Tibial nerve (tissue), 4 donors: ENCODE measurements at regions not wholly inside any gene's neighbourhood (a gene's known extent, or its start where the extent isn't known, plus 50 kb on each side); places are given as distances from the start of the nearest gene placed in this dataset.
"Not testable (repeated sequence)": the region's sequence is repeated elsewhere in the genome, so short reads cannot be mapped to it uniquely, and the experiment has no call there.

Experiments
- DNase-seq, 2 donors: peaks; one replicate each; pipeline ENCODE4 v3.0.0-alpha.2; 2019; ENCODE audit warnings: low spot score in 2 of 2
- H3K27ac ChIP-seq, 4 donors: fragments of 200-600 bp; sonication (generic) in 3 of 4; one replicate each; pipeline ENCODE4 v1.5.1; 2017 to 2019; ENCODE audit warnings: mild to moderate bottlenecking in 1 of 4
- H3K27me3 ChIP-seq, 2 donors: fragments of 200-600 bp; sonication (generic) in 1 of 2; one replicate each; pipeline versions ENCODE4 v1.5.1 to v1.6.0; 2017 to 2019
- H3K36me3 ChIP-seq, 3 donors: fragments of 200-600 bp; sonication (generic); one replicate each; pipeline ENCODE4 v1.5.1; 2018 to 2019
- H3K4me1 ChIP-seq, 4 donors: fragments of 200-600 bp; sonication (generic) in 3 of 4; one replicate each; pipeline ENCODE4 v1.5.1; 2017 to 2019
- H3K4me3 ChIP-seq, 4 donors: fragments of 200-600 bp; sonication (generic) in 3 of 4; one replicate each; pipeline ENCODE4 v1.5.1; 2017 to 2019; ENCODE audit warnings: mild to moderate bottlenecking in 1 of 4, moderate library complexity in 1 of 4
- H3K9me3 ChIP-seq, 4 donors: fragments of 200-600 bp; sonication (generic) in 3 of 4; one replicate each; pipeline ENCODE4 v1.5.1; 2017 to 2019
- CTCF ChIP-seq, 5 experiments: fragments of 200-600 bp in 3 of 5; fragments of 450-650 bp in 2 of 5; sonication (generic) in 3 of 5; IDR thresholded peaks; one replicate each; pipeline ENCODE4 v1.5.1; 2016 to 2019; ENCODE audit warnings: antibody characterized with exemption in 5 of 5, mild to moderate bottlenecking in 3 of 5, moderate library complexity in 2 of 5
- EP300 ChIP-seq, 2 donors: sonication (generic); formaldehyde crosslinking; IDR thresholded peaks; one replicate each; pipeline ENCODE4 v1.6.1; 2017; ENCODE audit warnings: antibody characterized with exemption in 2 of 2, mild to moderate bottlenecking in 1 of 2
- POLR2A ChIP-seq, 2 donors: fragments of 450-650 bp; IDR thresholded peaks; one replicate each; pipeline ENCODE4 v1.6.1; 2017; ENCODE audit warnings: antibody characterized with exemption in 2 of 2, mild to moderate bottlenecking in 2 of 2, moderate library complexity in 2 of 2
- WGBS, 2 donors: methylation state at CpG; one replicate each; pipeline ENCODE4 v1.1.5; 2018; 5-methylcytosine and 5-hydroxymethylcytosine counted together

DNA sequence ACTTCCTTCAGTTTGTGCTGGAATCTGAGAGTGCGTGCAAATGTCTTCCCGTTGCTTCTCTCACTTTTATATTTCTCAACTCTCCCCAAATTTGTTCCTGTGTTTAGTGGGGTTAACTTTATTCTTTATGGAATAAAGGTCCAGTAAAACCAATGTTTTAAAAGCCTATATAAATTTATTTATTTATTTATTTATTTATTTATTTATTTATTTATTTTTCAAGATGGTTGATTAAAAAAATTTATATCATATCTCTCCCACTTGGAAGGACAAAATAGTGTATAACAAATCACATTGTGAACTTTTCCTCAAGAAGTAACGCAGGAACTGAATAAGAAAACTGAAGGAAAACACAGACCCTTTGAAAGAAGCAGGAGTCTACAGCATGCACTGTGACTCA is 95.3 kb upstream of the ITM2A start:
- TF ChIP-seq CTCF (IDR thresholded peaks at IDR 0.05) (no peak), POLR2A (IDR thresholded peaks at IDR 0.05) (no peak), EP300 (IDR thresholded peaks at IDR 0.05) (no peak)
- no peaks in the 10 kb centered on the region for H3K4me1 ChIP-seq

DNA sequence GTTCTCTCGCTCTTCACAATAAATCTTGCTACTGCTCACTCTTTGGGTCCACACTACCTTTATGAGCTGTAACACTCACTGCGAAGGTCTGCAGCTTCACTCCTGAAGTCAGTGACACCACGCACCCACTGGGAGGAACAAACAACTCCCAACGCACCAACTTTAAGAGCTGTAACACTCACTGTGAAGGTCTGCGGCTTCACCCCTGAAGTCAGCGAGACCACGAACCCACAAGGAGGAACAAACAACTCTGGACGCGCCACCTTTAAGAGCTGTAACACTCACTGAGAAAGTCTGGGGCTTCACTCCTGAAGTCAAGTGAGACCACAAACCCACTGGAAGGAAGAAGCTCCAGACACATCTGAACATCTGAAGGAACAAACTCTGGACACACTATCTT is 89.5 kb upstream of the ITM2A start:
- not testable (repeated sequence) for H3K27me3 ChIP-seq, H3K4me3 ChIP-seq, DNase-seq, H3K36me3 ChIP-seq, H3K4me1 ChIP-seq, H3K9me3 ChIP-seq, H3K27ac ChIP-seq
- 87 to 93% methylated on average over 9 of the region's 9 CpGs for WGBS, 2 donors

More for the DNA sequence above, 95.3 kb upstream of the ITM2A start:
- Histone ChIP-seq H3K4me3 (no peak overlapping the region), H3K27ac (no peak overlapping the region), H3K27me3 (no peaks in the 10 kb centered on the region), H3K9me3 (no peaks in the 10 kb centered on the region), H3K36me3 (no peaks in the 10 kb centered on the region)
- WGBS, 2 donors: 89% methylated on average over 3 of the region's 3 CpGs
- DNase-seq: no peak

DNA sequence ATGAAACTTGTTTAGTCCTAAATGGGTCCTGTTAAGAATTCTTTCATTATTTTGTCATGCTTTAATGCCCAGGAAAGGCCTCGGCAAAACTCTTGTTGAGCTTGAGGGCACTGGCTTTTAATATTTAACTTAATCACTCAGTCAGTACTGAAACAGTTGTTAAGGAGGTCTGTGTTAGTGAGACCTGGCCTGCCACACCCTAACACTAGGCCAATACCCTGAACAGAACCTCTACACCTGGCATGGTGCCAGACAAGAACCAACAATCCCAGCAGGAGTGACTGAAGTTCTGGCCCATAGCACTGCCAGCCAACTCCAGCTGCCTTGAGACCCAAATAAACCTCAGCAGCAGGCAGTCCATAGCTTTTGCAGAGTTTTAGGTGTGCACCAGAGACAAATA is 85.7 kb upstream of the ITM2A start:
- Histone ChIP-seq H3K36me3 (no peaks in the 10 kb centered on the region), H3K4me3 (no peak overlapping the region), H3K9me3 (no peaks in the 10 kb centered on the region), H3K27ac (no peak overlapping the region), H3K4me1 (no peaks in the 10 kb centered on the region), H3K27me3 (no peaks in the 10 kb centered on the region)
- 65 to 75% methylated on average over 1 of the region's 1 CpG for WGBS, 2 donors
- no peak for DNase-seq
- TF ChIP-seq CTCF (IDR thresholded peaks at IDR 0.05) (no peak), POLR2A (IDR thresholded peaks at IDR 0.05) (no peak), EP300 (IDR thresholded peaks at IDR 0.05) (no peak)

DNA sequence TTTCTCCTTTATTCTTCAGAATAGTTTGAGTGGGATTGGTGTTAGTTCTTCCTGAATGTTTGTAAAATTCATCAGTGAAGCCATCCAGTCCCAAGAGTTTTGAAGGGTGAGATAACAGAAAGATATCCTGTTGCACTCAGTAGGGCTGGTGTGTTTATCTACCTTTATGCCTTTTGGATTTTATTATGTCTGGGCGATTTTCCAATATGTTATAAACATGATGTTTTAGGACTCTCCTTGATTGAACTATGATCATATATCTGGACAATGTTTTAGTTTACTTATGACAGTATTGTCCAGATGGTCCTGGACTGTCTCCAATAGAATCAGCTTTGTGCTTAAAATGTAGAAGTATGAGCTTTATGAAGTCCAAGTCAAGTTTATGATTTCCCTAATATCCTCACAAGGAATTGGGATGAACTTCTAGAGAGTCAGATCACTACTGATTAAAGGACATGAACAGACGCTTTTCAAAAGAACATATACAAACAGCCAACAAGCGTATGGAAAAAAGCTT is 77.6 kb upstream of the ITM2A start:
- H3K4me1 ChIP-seq: no peaks in the 10 kb centered on the region
- no peak overlapping the region for H3K27ac ChIP-seq
- no peak overlapping the region for H3K4me3 ChIP-seq
- peaks cover 0 to 4% of the 10 kb centered on the region in 2 donors for H3K27me3 ChIP-seq
- H3K9me3 ChIP-seq: no peaks in the 10 kb centered on the region
- 65 to 66% methylated on average over 3 of the region's 3 CpGs for WGBS, 2 donors
- no peak for DNase-seq
- H3K36me3 ChIP-seq: no peaks in the 10 kb centered on the region
- no peak for TF ChIP-seq POLR2A (IDR thresholded peaks at IDR 0.05)
- no peak for TF ChIP-seq EP300 (IDR thresholded peaks at IDR 0.05)
- no peak for TF ChIP-seq CTCF (IDR thresholded peaks at IDR 0.05)

GRCh38 chrX:79443121-79443520 is 76.0 kb upstream of the ITM2A start:
- peaks cover 0 to 4% of the 10 kb centered on the region in 2 donors for H3K27me3 ChIP-seq
- no peak for DNase-seq
- no peaks in the 10 kb centered on the region for H3K36me3 ChIP-seq
- no peak overlapping the region for H3K4me3 ChIP-seq
- TF ChIP-seq CTCF (IDR thresholded peaks at IDR 0.05) (no peak), POLR2A (IDR thresholded peaks at IDR 0.05) (no peak), EP300 (IDR thresholded peaks at IDR 0.05) (no peak)
- WGBS, 2 donors: 79 to 96% methylated on average over 1 of the region's 1 CpG
- H3K9me3 ChIP-seq: no peaks in the 10 kb centered on the region
- H3K4me1 ChIP-seq: no peaks in the 10 kb centered on the region
- H3K27ac ChIP-seq: no peak overlapping the region

DNA sequence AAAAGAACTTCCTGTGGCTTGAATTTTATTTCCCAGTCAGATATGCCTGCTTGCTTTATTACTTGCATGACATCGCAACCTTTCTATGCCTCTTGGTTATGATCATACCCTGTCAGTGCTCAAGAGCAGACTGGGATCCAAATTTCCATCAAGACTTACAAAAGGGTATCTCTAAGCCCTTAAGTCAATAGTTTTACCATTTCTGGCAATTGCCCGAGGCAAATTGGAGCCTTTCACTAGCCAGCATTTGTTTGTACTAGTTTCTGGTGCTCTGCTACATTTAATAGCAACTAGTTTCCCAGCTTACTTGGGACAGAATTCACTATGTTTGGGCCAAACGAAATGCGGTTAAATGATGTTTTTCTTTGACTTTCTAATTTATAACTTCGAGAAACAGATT is 73.2 kb upstream of the ITM2A start:
- Histone ChIP-seq H3K4me1 (no peaks in the 10 kb centered on the region), H3K4me3 (no peak overlapping the region), H3K36me3 (no peaks in the 10 kb centered on the region), H3K27me3 (no peaks in the 10 kb centered on the region), H3K27ac (no peak overlapping the region), H3K9me3 (no peaks in the 10 kb centered on the region)
- 76 to 89% methylated on average over 5 of the region's 5 CpGs for WGBS, 2 donors
- no peak for DNase-seq
- no peak for TF ChIP-seq POLR2A (IDR thresholded peaks at IDR 0.05)
- TF ChIP-seq CTCF (IDR thresholded peaks at IDR 0.05): no peak
- TF ChIP-seq EP300 (IDR thresholded peaks at IDR 0.05): no peak
